IgD-negative memory B cell (primary cell): ENCODE measurements at regions not wholly inside any gene's neighbourhood (a gene's known extent, or its start where the extent isn't known, plus 50 kb on each side); places are given as distances from the start of the nearest gene placed in this dataset.

ENCODE experiments used
- H3K27ac Mint-ChIP-seq, 3 donors: one replicate each; pipeline ENCODE4 v1.8.0; 2020 to 2022; ENCODE audit warnings: mild to moderate bottlenecking in 3 of 3, mixed read lengths in 3 of 3, moderate library complexity in 1 of 3
- H3K27me3 Mint-ChIP-seq: one replicate; pipeline ENCODE4 v1.8.0; 2021; ENCODE audit warnings: mixed read lengths
- H3K36me3 Mint-ChIP-seq: one replicate; pipeline ENCODE4 v1.8.0; 2020; ENCODE audit warnings: mild to moderate bottlenecking, mixed read lengths
- H3K4me1 Mint-ChIP-seq, 3 donors: one replicate each; pipeline ENCODE4 v1.8.0; 2020 to 2022; ENCODE audit warnings: mixed read lengths in 3 of 3, mild to moderate bottlenecking in 1 of 3
- H3K4me3 Mint-ChIP-seq, 4 donors: one replicate each; pipeline ENCODE4 v1.8.0; 2020 to 2022; ENCODE audit warnings: mild to moderate bottlenecking in 4 of 4, mixed read lengths in 4 of 4, moderate library complexity in 3 of 4
- H3K9me3 Mint-ChIP-seq, 3 donors: one replicate each; pipeline ENCODE4 v1.8.0; 2020 to 2021; ENCODE audit warnings: mixed read lengths in 3 of 3, mild to moderate bottlenecking in 1 of 3

DNA sequence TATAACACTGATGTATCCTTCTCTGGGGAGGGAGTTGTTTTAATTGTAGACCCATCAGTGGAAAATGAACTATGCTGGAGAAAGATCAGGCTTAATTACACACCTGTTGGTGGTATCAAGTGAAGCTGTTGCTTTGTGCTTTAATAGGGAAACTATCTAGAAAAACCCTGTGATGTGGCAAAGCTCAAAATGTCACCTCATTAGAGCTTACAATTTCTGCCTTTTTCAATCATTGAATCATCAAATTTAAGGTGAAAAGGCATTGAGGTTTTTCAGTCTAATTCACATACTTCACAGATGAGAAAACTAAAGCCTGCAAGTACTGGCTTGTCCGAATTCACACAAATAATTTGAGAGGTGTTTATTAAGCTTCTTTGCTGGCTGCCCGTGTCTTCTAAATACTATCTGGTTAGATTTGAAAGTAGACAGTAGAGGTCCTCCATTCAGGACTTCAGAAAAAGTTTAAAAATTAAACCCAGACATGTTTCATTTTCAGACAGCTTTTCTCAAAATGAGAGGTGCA lies 143.3 kb upstream of the MAP3K7 start:
- Mint-ChIP-seq H3K9me3 (peaks cover 0 to 2% (median 0%) of the 10 kb centered on the region in 3 donors), H3K4me1 (no peaks in the 10 kb centered on the region), H3K27ac (no peak overlapping the region), H3K36me3 (no peaks in the 10 kb centered on the region), H3K27me3 (no peaks in the 10 kb centered on the region), H3K4me3 (no peak overlapping the region)

DNA sequence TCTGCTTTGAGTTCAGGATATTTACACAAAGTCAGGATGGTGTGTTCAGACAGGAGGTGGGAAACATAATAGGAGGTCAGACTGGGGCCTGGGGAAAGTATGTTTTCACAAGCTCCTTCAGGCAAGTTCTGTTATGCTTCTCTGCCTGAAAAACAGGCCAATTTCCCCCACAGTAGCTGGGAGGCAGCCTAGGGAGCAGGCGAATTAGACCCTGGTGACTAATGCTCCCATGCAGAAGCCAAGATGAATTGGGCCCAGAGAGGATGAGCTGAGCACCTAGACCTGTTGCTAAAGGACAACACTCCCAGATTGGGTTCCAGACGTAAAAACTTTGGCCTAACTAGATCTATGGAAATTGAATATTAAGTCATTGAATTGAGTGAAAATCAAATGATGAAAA lies 142.2 kb upstream of the MAP3K7 start:
- H3K4me3 Mint-ChIP-seq: no peak overlapping the region
- H3K9me3 Mint-ChIP-seq: no peaks in the 10 kb centered on the region
- no peak overlapping the region for H3K27ac Mint-ChIP-seq
- no peaks in the 10 kb centered on the region for H3K4me1 Mint-ChIP-seq
- H3K36me3 Mint-ChIP-seq: no peaks in the 10 kb centered on the region
- no peaks in the 10 kb centered on the region for H3K27me3 Mint-ChIP-seq

DNA sequence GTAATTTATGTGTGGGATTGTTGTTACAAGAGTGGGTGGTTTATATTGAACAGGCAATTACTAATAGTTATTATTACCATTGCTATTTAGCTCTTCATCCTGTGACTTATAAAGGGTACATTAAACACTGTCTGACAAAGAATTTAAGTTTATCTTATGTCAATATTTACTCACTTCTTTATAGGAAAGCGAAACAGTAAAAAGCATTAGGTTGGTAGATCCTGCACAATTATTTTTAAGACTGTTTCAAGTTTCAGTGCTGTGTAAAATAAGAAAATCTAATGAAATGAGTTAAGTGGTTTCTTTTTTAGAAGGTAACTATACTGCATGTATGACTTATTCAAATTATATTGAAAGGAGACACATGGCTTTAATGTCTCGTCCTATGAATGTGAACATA lies 135.8 kb upstream of the MAP3K7 start:
- Mint-ChIP-seq H3K27me3 (peaks cover 4% of the 10 kb centered on the region), H3K36me3 (no peaks in the 10 kb centered on the region), H3K4me3 (no peak overlapping the region), H3K27ac (no peak overlapping the region), H3K4me1 (no peaks in the 10 kb centered on the region), H3K9me3 (no peaks in the 10 kb centered on the region)

DNA sequence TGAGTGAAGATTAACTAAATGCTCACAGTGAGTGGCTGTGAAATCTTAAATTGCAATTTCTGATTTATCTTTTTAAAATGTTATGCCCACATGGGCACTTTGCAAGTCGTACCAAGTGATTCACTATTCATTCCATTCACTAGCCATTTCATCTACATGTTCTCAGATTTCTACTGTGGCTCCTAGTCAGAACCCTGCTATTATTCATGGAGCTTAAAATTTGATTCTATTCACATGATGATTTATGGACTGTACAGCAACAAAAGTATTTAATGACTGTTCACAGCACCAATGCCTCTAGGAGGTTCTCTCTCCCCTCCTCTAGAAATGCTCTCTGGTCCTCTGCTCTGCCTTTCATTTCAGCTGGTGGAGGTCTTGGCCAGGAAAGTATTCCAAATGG lies 133.5 kb upstream of the MAP3K7 start:
- Mint-ChIP-seq H3K27ac (no peak overlapping the region), H3K27me3 (peaks cover 6% of the 10 kb centered on the region), H3K36me3 (no peaks in the 10 kb centered on the region), H3K9me3 (no peaks in the 10 kb centered on the region), H3K4me1 (no peaks in the 10 kb centered on the region), H3K4me3 (no peak overlapping the region)

DNA sequence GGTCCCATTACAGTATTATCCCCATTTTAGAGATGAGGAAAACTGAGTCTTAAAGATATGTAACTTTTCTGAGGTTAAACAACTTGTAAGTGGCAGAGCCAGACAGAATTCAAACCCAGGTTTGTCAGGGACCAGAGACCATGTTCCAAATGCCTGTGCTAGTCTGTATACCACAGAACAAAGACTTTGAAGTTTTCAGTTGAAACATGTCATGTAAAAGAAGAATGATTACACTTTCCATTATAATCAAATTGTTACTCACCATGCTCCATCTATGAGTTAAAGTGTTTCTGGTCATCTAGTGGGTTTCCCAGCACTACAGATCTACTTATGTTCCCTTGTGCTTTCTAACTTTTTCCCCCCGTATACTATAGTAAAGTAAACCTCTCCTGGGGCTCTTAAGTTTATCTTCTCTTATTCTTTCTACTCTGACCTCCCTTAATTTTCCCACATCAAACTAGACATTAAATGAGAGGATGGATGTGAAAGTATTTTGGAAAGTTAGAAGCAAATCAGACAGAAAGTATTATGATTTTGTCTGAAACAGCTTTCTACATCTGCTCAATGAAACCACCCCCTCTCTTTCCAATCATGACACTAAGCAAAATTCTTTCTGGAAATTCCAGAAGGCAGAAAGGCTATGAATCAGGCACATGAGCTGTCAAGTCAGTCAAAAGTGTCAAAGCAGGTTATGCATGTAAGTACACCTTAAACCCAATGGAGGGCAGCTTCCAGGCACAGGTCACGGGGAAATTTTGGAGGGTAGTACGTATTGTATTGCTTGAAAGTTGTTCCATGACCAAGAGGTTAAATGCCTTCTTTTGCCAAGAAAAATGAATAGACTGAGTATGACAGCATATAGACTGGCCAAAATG lies 132.7 kb upstream of the MAP3K7 start:
- Mint-ChIP-seq H3K36me3 (no peaks in the 10 kb centered on the region), H3K4me1 (no peaks in the 10 kb centered on the region), H3K27ac (no peak overlapping the region), H3K9me3 (no peaks in the 10 kb centered on the region), H3K4me3 (no peak overlapping the region), H3K27me3 (peaks cover 6% of the 10 kb centered on the region)

DNA sequence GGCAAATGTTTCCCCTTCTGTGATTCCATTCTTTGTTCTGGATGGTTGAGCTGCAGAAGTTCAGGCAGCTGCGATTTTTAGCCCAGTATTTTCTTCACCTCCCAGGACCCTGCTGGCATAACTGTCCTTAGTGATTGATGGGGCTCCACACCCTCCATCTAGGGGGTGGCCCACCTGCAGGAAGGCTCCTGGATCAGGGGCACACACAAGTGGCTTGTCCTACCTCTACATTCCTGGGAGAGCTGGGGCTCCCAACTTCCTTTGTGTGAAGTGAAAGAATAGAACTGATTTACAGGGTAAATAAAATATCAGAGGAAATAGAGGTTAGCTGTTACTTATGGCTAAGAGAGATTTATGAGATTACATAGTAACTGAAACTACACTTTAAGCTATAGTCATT lies 129.5 kb upstream of the MAP3K7 start:
- Mint-ChIP-seq H3K9me3 (no peaks in the 10 kb centered on the region), H3K27me3 (peaks cover 7% of the 10 kb centered on the region), H3K4me3 (no peak overlapping the region), H3K27ac (no peak overlapping the region), H3K4me1 (no peaks in the 10 kb centered on the region), H3K36me3 (no peaks in the 10 kb centered on the region)

DNA sequence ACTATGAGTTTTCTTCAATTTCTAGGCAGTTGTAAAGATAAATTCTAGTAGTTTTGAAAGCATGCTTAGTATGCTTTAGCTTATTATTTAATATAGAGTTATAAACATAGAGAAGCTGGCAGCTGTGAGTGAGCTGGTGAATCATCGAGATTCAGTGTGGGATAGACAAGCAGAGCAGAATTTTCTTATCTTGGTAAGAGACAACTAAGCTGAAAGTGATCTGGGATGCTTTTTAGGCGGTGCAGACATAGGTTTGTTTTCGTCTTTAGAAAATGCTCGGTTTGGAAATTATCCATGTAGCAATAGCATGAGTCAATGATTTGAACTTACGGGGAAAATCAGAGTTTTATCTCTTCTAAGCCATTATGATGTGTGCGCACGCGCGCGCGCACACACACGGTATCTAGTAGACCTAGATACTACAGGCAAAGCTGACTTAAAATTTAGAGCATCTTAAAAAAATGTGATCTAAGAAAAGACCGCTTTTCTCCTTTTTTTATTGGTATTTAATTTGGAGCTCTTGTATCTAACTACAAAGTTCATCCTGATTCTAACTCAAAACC lies 128.3 kb upstream of the MAP3K7 start:
- no peak overlapping the region for H3K4me3 Mint-ChIP-seq
- H3K4me1 Mint-ChIP-seq: no peaks in the 10 kb centered on the region
- H3K27ac Mint-ChIP-seq: no peak overlapping the region
- no peaks in the 10 kb centered on the region for H3K36me3 Mint-ChIP-seq
- H3K9me3 Mint-ChIP-seq: no peaks in the 10 kb centered on the region
- peaks cover 11% of the 10 kb centered on the region for H3K27me3 Mint-ChIP-seq

DNA sequence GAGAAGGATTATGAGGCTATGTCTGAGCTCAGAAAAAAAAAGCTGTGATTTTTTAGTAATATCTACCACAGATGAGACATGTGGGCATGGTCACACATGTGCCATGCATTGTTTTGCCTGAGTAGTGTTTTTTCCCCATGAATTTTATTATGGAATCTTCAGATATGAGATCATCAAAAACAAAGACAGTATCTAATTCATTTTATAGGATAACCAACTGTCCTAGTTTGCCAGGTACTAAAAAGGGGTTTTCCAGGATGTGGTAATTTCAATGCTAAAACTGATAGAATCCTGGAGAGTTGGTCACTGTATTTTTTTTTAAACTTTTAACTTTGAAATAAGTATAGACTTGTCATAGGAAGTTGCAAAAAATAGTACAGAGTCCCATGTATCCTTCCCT lies 127.4 kb upstream of the MAP3K7 start:
- no peaks in the 10 kb centered on the region for H3K4me1 Mint-ChIP-seq
- H3K4me3 Mint-ChIP-seq: no peak overlapping the region
- H3K36me3 Mint-ChIP-seq: no peaks in the 10 kb centered on the region
- H3K27ac Mint-ChIP-seq: no peak overlapping the region
- peaks cover 14% of the 10 kb centered on the region for H3K27me3 Mint-ChIP-seq
- H3K9me3 Mint-ChIP-seq: peaks cover 0 to 1% (median 0%) of the 10 kb centered on the region in 3 donors

DNA sequence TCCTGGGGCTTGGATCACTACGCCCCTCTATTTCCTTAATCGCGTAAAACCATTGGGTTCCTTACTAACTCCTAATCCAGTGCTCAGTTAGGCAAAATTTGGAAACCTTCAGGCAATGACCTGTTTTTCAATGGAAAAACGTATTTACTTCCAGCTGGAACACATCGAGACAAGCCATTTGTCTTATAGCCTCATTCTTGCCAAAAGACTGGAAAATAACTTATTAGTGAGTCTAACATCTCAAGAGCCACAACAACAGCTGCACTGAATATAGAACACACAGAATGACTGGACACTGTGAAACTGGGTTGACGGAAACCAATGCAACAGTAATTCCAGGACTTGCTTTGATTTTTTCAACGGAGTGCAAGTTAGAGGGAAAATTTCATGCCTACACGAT lies 125.2 kb upstream of the MAP3K7 start:
- peaks cover 13% of the 10 kb centered on the region for H3K27me3 Mint-ChIP-seq
- H3K27ac Mint-ChIP-seq: no peak overlapping the region
- H3K36me3 Mint-ChIP-seq: no peaks in the 10 kb centered on the region
- no peak overlapping the region for H3K4me3 Mint-ChIP-seq
- H3K4me1 Mint-ChIP-seq: no peaks in the 10 kb centered on the region
- H3K9me3 Mint-ChIP-seq: peaks cover 0 to 1% (median 0%) of the 10 kb centered on the region in 3 donors

DNA sequence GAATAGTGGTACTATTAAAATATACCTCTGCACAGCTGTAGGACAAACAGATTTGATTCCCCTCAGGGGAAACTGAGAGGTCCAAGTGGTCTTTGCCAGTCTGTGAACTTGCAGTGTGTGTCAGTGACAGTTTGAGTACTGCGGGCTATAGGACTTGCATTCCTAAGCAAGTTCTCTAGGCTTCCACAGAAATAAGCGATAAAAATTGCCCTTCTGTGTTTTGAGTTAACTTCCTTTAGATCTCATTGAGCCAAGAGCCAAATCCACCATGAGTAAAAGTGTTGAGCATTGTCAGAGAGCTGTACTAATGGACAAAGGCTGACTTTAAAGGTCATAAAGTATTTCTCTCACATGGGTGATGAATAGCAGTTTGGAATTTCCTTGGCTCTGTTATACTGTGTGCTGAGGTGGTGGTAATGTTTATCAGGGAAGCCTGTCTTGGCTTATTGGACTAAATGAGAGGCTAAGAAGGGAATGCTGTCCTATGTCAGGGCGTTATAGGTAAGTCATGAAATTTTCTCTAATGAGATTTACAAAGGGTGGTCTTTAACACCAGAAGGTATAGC lies 122.6 kb upstream of the MAP3K7 start:
- H3K27ac Mint-ChIP-seq: no peak overlapping the region
- H3K4me3 Mint-ChIP-seq: no peak overlapping the region
- peaks cover 0 to 1% (median 0%) of the 10 kb centered on the region in 3 donors for H3K9me3 Mint-ChIP-seq
- H3K4me1 Mint-ChIP-seq: no peaks in the 10 kb centered on the region
- peaks cover 2% of the 10 kb centered on the region for H3K36me3 Mint-ChIP-seq
- peaks cover 11% of the 10 kb centered on the region for H3K27me3 Mint-ChIP-seq

DNA sequence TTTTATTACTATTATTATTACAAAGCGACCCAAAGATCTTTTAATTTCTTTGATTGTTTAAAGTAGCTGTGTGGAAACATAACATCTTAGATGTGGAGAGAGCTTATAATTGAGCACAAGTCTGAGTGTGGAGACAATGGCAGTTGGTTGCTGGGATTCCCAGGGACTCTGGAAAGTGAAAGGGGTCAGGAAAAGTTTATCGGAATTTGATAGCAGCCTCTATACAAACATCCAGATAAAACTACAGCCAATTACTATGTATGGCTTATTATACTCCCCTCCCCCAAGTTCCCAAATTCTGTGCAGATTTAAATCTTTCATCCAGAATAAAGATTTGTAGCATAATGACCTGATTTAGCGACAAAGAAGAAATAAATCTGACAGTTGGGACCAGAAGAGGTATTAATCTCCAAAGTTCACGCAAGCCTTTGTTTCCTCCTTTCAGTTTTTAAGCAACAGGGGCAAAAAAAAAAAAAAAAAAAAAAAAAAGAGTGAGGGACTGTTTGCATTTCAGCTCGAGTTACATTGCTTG lies 121.4 kb upstream of the MAP3K7 start:
- Mint-ChIP-seq H3K4me3 (no peak overlapping the region), H3K27me3 (peaks cover 11% of the 10 kb centered on the region), H3K4me1 (no peaks in the 10 kb centered on the region), H3K27ac (no peak overlapping the region), H3K9me3 (peaks cover 0 to 1% (median 0%) of the 10 kb centered on the region in 3 donors), H3K36me3 (peaks cover 2% of the 10 kb centered on the region)

DNA sequence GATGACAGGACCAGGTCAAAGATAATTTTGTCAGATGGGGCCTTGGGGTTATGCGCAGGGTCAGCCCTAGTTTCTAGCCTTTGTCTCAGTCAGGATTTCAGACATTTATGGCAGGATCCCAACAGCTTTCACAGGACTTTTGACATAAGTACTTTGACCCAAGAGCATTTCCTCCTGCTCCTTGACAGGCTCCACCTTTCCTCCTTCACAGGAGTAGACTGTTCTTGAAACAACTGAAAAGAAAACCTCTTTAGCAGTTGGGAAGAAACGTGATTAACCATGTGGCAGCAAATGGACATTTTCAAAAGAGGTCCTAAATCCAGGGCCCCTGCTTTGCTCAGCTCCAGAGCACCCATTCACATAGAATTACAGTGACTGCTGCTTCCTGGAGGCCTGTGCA lies 120.4 kb upstream of the MAP3K7 start:
- Mint-ChIP-seq H3K36me3 (peaks cover 2% of the 10 kb centered on the region), H3K27me3 (peaks cover 8% of the 10 kb centered on the region), H3K4me1 (no peaks in the 10 kb centered on the region), H3K4me3 (no peak overlapping the region), H3K27ac (no peak overlapping the region), H3K9me3 (peaks cover 0 to 1% (median 0%) of the 10 kb centered on the region in 3 donors)

DNA sequence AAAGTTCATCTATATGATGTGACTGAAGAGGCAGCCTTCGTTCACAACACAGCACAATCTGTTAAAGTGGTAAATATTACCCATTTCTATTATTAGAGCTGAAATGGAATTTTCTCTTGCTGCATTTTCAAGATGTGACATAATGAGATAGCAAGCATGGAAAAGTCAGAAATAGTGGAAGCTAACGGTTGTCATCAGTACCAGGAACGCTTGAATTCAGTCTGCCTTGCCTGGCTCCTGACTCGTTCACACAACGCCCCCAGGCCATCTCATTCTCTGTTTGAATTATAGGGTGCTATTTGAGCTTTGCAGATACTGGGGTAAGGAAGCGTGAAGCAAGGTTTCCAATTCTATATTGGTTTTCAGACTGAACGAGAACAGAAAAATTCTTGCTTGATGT lies 116.5 kb upstream of the MAP3K7 start:
- Mint-ChIP-seq H3K27ac (no peak overlapping the region), H3K4me1 (peaks cover 0 to 4% (median 1%) of the 10 kb centered on the region in 3 donors), H3K27me3 (peaks cover 4% of the 10 kb centered on the region), H3K36me3 (peaks cover 2% of the 10 kb centered on the region), H3K4me3 (no peak overlapping the region), H3K9me3 (no peaks in the 10 kb centered on the region)

DNA sequence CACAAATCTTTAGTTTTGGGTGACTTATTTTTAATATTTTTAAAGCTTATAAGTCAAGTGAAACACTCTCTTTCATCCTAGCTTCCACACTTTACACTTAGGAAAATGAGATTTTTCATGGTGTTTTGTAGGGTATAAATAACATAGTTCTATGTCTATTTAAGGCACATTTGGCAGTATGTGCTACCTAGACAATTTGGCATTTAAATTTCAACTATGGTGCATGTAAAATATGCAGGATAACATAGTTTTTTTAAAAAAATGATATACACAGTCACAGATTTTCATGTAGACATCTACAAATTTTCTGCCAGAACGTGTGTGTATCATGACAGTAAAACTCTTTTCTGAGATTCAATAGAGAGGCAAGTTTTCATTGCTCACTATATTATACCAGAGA lies 115.1 kb upstream of the MAP3K7 start:
- H3K4me3 Mint-ChIP-seq: no peak overlapping the region
- H3K9me3 Mint-ChIP-seq: no peaks in the 10 kb centered on the region
- no peak overlapping the region for H3K27ac Mint-ChIP-seq
- peaks cover 0 to 4% (median 1%) of the 10 kb centered on the region in 3 donors for H3K4me1 Mint-ChIP-seq
- peaks cover under 1% of the 10 kb centered on the region for H3K36me3 Mint-ChIP-seq
- peaks cover 4% of the 10 kb centered on the region for H3K27me3 Mint-ChIP-seq

DNA sequence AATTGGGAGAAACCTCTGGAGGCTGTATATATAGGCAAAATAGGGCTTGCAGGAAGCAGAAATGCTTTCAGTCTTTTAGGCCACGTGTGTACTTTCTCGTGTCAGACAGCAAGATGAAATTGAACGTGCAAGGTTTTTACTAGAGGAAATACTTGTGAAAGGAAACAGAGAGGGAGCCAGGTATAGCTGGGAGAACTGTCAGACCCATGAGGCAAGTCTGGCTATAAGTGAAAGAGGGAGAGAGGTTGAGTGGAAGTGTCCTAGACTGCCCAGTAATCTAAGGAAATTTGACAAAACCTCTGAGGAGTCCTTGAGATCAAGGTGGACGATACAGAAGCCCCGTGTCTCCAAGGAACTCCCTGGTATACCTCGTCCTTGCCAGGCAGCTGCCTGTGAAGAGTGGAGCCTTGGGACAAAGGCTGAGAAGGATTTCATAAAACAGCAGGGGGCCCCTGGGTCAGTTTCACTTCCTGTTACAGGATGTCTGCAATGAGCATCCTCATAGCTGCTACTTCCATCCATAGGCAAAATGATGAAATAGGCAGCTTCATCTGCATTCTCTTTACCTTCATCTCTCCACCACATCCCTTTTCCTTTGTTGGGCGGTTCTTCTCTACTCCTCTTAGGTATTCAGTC lies 114.4 kb upstream of the MAP3K7 start:
- Mint-ChIP-seq H3K27ac (no peak overlapping the region), H3K4me3 (no peak overlapping the region), H3K27me3 (peaks cover 4% of the 10 kb centered on the region), H3K9me3 (no peaks in the 10 kb centered on the region), H3K36me3 (no peaks in the 10 kb centered on the region), H3K4me1 (peaks cover 0 to 4% (median 1%) of the 10 kb centered on the region in 3 donors)
